Panc1 (cell line): ENCODE measurements at regions not wholly inside any gene's neighbourhood (a gene's known extent, or its start where the extent isn't known, plus 50 kb on each side); places are given as distances from the start of the nearest gene placed in this dataset.

Experiments
- POLR2AphosphoS5 ChIP-seq: IDR thresholded peaks from 2 replicates; pipeline ENCODE4 v1.6.1; 2012; ENCODE audit warnings: mild to moderate bottlenecking, low read depth, low read length, moderate library complexity
- REST ChIP-seq, 2 experiments: IDR thresholded peaks; 2 replicates each; pipeline ENCODE4 v1.6.1; 2011 to 2012; ENCODE audit warnings: low read depth in 2 of 2, control low read depth in 1 of 2, low read length in 1 of 2, mild to moderate bottlenecking in 1 of 2, moderate library complexity in 1 of 2; ENCODE audit not compliant: insufficient read depth in 1 of 2
- SIN3A ChIP-seq: IDR thresholded peaks from 2 replicates; pipeline ENCODE4 v1.6.1; 2012; ENCODE audit warnings: low read depth, mild to moderate bottlenecking, low read length, moderate library complexity, borderline replicate concordance; ENCODE audit not compliant: insufficient read depth
- TF ChIP-seq, protein P1 (sequence below): fragments of 450-650 bp; IDR thresholded peaks from 2 replicates; pipeline ENCODE4 v1.5.1; 2017; ENCODE audit warnings: mild to moderate bottlenecking

GRCh38 chr1:74963120-74963519 is 171.1 kb upstream of the LHX8 start:
- TF ChIP-seq REST (IDR thresholded peaks at IDR 0.05; ENCODE audit: insufficient read depth in 1 of 2, low read depth in 2 of 2, low read length in 1 of 2): no peak
- TF ChIP-seq POLR2AphosphoS5: no peak
- TF ChIP-seq, protein P1, sequence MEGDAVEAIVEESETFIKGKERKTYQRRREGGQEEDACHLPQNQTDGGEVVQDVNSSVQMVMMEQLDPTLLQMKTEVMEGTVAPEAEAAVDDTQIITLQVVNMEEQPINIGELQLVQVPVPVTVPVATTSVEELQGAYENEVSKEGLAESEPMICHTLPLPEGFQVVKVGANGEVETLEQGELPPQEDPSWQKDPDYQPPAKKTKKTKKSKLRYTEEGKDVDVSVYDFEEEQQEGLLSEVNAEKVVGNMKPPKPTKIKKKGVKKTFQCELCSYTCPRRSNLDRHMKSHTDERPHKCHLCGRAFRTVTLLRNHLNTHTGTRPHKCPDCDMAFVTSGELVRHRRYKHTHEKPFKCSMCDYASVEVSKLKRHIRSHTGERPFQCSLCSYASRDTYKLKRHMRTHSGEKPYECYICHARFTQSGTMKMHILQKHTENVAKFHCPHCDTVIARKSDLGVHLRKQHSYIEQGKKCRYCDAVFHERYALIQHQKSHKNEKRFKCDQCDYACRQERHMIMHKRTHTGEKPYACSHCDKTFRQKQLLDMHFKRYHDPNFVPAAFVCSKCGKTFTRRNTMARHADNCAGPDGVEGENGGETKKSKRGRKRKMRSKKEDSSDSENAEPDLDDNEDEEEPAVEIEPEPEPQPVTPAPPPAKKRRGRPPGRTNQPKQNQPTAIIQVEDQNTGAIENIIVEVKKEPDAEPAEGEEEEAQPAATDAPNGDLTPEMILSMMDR: no peak
- no peak for TF ChIP-seq SIN3A
